OCI-LY1 (cell line): ENCODE measurements at regions not wholly inside any gene's neighbourhood (a gene's known extent, or its start where the extent isn't known, plus 50 kb on each side); places are given as distances from the start of the nearest gene placed in this dataset.

ENCODE experiments used
- H2AFZ ChIP-seq: fragments of 200-600 bp; sonication (generic), shearing (Covaris generic); 2 replicates; pipeline ENCODE4 v1.6.0; 2014; ENCODE audit warnings: antibody characterized with exemption, mild to moderate bottlenecking, low read length
- H3F3A ChIP-seq: fragments of 200-600 bp; sonication (generic), shearing (Covaris generic); 2 replicates; pipeline ENCODE4 v1.6.0; 2014; ENCODE audit warnings: mild to moderate bottlenecking, antibody characterized with exemption, low read length, moderate library complexity; ENCODE audit not compliant: insufficient read depth
- H3K27ac ChIP-seq: fragments of 200-600 bp; sonication (generic); 2 replicates; pipeline ENCODE4 v1.5.1; 2014; ENCODE audit warnings: low read length, mixed run types, mild to moderate bottlenecking, low read depth; ENCODE audit not compliant: poor library complexity, severe bottlenecking
- H3K27me3 ChIP-seq: fragments of 200-600 bp; sonication (generic); 2 replicates; pipeline ENCODE4 v1.6.0; 2014; ENCODE audit warnings: antibody characterized with exemption, mild to moderate bottlenecking, low read length, moderate library complexity; ENCODE audit not compliant: insufficient read depth
- H3K36me3 ChIP-seq: fragments of 200-600 bp; sonication (generic); 2 replicates; pipeline ENCODE4 v1.6.1; 2014; ENCODE audit warnings: mild to moderate bottlenecking, antibody characterized with exemption, low read length, moderate library complexity, mixed read lengths; ENCODE audit not compliant: insufficient read depth
- H3K4me1 ChIP-seq: fragments of 200-600 bp; sonication (generic); 2 replicates; pipeline ENCODE4 v1.5.1; 2014; ENCODE audit warnings: mild to moderate bottlenecking, low read length, moderate library complexity; ENCODE audit not compliant: insufficient read depth, severe bottlenecking
- H3K4me2 ChIP-seq: fragments of 200-600 bp; sonication (generic), shearing (Covaris generic); 2 replicates; pipeline ENCODE4 v1.6.1; 2014; ENCODE audit warnings: low read length
- H3K4me3 ChIP-seq: fragments of 200-600 bp; sonication (generic); 2 replicates; pipeline ENCODE4 v1.5.1; 2014; ENCODE audit warnings: low read length, low read depth, mild to moderate bottlenecking, mixed read lengths; ENCODE audit not compliant: poor library complexity, severe bottlenecking
- H3K79me2 ChIP-seq: fragments of 200-600 bp; shearing (Covaris generic); 2 replicates; pipeline ENCODE4 v1.6.1; 2016; ENCODE audit warnings: mixed run types, low read length, mixed read lengths; ENCODE audit not compliant: insufficient read depth
- H3K9ac ChIP-seq: fragments of 200-600 bp; sonication (generic), shearing (Covaris generic); 2 replicates; pipeline ENCODE4 v1.6.1; 2014; ENCODE audit warnings: mild to moderate bottlenecking, low read length, mixed read lengths
- H3K9me2 ChIP-seq: fragments of 200-600 bp; sonication (generic), shearing (Covaris generic); 2 replicates; pipeline ENCODE4 v1.6.1; 2014; ENCODE audit warnings: low read depth, mild to moderate bottlenecking, low read length, mixed read lengths
- H3K9me3 ChIP-seq: fragments of 200-600 bp; shearing (Covaris generic); 2 replicates; pipeline ENCODE4 v1.6.1; 2014; ENCODE audit warnings: low read length, mixed read lengths
- H4K20me1 ChIP-seq: fragments of 200-600 bp; sonication (generic), shearing (Covaris generic); 2 replicates; pipeline ENCODE4 v1.6.0; 2016; ENCODE audit warnings: mild to moderate bottlenecking, low read length; ENCODE audit not compliant: insufficient read depth
- CTCF ChIP-seq: fragments of 200-600 bp; sonication (generic), shearing (Covaris generic); IDR thresholded peaks from 2 replicates; pipeline ENCODE4 v1.5.1; 2017; ENCODE audit warnings: mild to moderate bottlenecking, antibody characterized with exemption, low read length, moderate library complexity, mixed read lengths
- EZH2 ChIP-seq: fragments of 200-600 bp; sonication (generic), shearing (Covaris generic); IDR thresholded peaks from 2 replicates; pipeline ENCODE4 v1.8.0; 2017; ENCODE audit warnings: borderline replicate concordance, mixed run types, mild to moderate bottlenecking, antibody characterized with exemption, low read length, moderate library complexity, mixed read lengths

- no peaks in the 10 kb centered on the region for H4K20me1 ChIP-seq
- H3K4me1 ChIP-seq = no peaks in the 10 kb centered on the region
- no peaks in the 10 kb centered on the region for H3K79me2 ChIP-seq
- H3K36me3 ChIP-seq = no peaks in the 10 kb centered on the region
- no peaks in the 10 kb centered on the region for H3K9me3 ChIP-seq
- H2AFZ ChIP-seq = no peak overlapping the region
- no peaks in the 10 kb centered on the region for H3K9me2 ChIP-seq
- no peaks in the 10 kb centered on the region for H3K27me3 ChIP-seq
- H3K9ac ChIP-seq = no peak overlapping the region
- no peak for TF ChIP-seq EZH2
- TF ChIP-seq CTCF = no peak
- H3K4me3 ChIP-seq = no peak overlapping the region
- no peak overlapping the region for H3K27ac ChIP-seq
- H3K4me2 ChIP-seq = no peak overlapping the region
- H3F3A ChIP-seq = no peaks in the 10 kb centered on the region
Observed at GRCh38 chr3:59277816-59278215, 228.0 kb upstream of the CFAP20DC start.

- Histone ChIP-seq H3K27ac (no peak overlapping the region), H3K27me3 (no peaks in the 10 kb centered on the region), H3K36me3 (no peaks in the 10 kb centered on the region), H3K4me3 (no peak overlapping the region), H2AFZ (no peak overlapping the region), H3K9ac (no peak overlapping the region), H3K79me2 (no peaks in the 10 kb centered on the region), H3F3A (no peaks in the 10 kb centered on the region), H3K4me2 (no peak overlapping the region), H4K20me1 (no peaks in the 10 kb centered on the region), H3K4me1 (no peaks in the 10 kb centered on the region), H3K9me2 (no peaks in the 10 kb centered on the region), H3K9me3 (no peaks in the 10 kb centered on the region)
- TF ChIP-seq EZH2 = no peak
- no peak for TF ChIP-seq CTCF
Observed at GRCh38 chr3:59277201-59277600, 227.4 kb upstream of the CFAP20DC start.

GRCh38 chr3:59273976-59274375 lies 224.2 kb upstream of the CFAP20DC start:
- Histone ChIP-seq H3K27ac (no peak overlapping the region), H3K27me3 (no peaks in the 10 kb centered on the region), H3K4me3 (no peak overlapping the region), H3K4me1 (no peaks in the 10 kb centered on the region), H2AFZ (no peak overlapping the region), H3K9me3 (no peaks in the 10 kb centered on the region), H3K9me2 (no peaks in the 10 kb centered on the region), H3K79me2 (no peaks in the 10 kb centered on the region), H3K36me3 (no peaks in the 10 kb centered on the region), H3K9ac (no peak overlapping the region), H3F3A (no peaks in the 10 kb centered on the region), H4K20me1 (no peaks in the 10 kb centered on the region), H3K4me2 (no peak overlapping the region)
- TF ChIP-seq CTCF (no peak), EZH2 (no peak)
